ENCODE measurements at regions not wholly inside any gene's neighbourhood (a gene's known extent, or its start where the extent isn't known, plus 50 kb on each side); places are given as distances from the start of the nearest gene placed in this dataset.

DNA sequence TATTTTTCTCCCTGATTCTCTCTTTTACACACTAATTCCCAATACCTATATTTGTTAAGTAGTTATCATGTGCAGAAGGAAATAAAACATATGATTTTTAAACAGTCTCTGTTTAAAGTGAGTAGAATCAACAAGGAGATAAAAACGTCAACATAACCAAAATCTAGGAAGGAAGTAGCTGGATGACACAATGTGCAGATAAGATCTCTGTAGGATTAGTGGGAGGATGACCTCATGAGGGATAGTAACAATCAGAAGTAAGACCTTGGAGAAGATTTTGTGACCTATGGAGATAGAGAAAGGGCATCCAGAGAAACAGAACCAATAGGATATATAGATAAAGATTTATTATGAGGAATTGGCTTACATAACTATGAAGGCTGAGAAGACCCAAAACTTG is 262.6 kb upstream of the CDH11 start:
- Histone ChIP-seq H3K4me1 (ENCODE audit: control insufficient read depth in 1 of 2, insufficient read depth in 2 of 2, low read length in 2 of 2) (no peaks in the 10 kb centered on the region), H3K9me3 (ENCODE audit: control insufficient read depth in 1 of 2, insufficient read depth in 1 of 2, low read depth in 1 of 2, low read length in 2 of 2) (peaks cover 0 to 7% of the 10 kb centered on the region in 2 experiments; a peak in 2 of 4 replicates), H3K27ac (ENCODE audit: low read depth, low read length) (no peak overlapping the region), H4K20me1 (ENCODE audit: insufficient read depth) (no peaks in the 10 kb centered on the region), H3K36me3 (ENCODE audit: control insufficient read depth in 1 of 2, insufficient read depth in 2 of 2, low read length in 2 of 2) (no peaks in the 10 kb centered on the region), H3K79me2 (ENCODE audit: insufficient read depth, low read length) (no peaks in the 10 kb centered on the region), H3K27me3 (ENCODE audit: insufficient read depth, low read length) (no peaks in the 10 kb centered on the region), H3K4me2 (ENCODE audit: low read length) (no peak overlapping the region), H2AFZ (ENCODE audit: low read depth, low read length, poor library complexity, severe bottlenecking) (no peak overlapping the region), H3K4me3 (replicated peaks in 1 of 2; ENCODE audit: low read depth in 1 of 2, low read length in 2 of 2) (no peak overlapping the region), H3K9ac (ENCODE audit: low read length) (no peak overlapping the region), H3K9me2 (ENCODE audit: insufficient read depth) (no peaks in the 10 kb centered on the region)
- ChIA-PET RAD21 (ENCODE audit: low non-redundant PET in 1 of 2, low total read pairs in 2 of 2, uncharacterized antibody in 2 of 2, unreplicated experiment in 2 of 2) (no interaction called here), POLR2A (no interaction called here), CTCF (no interaction called here)
- TF ChIP-seq TCF7L2 (IDR thresholded peaks at IDR 0.05; ENCODE audit: borderline replicate concordance, extremely low read depth, insufficient read depth, insufficient read length), result no peak
- no peak for TF ChIP-seq CBX3 (IDR thresholded peaks at IDR 0.05; ENCODE audit: low read depth)
- no peak for TF ChIP-seq ZBTB33 (IDR thresholded peaks at IDR 0.05; ENCODE audit: extremely low read depth, insufficient replicate concordance, low read length)
- no peak for TF ChIP-seq SIN3A (IDR thresholded peaks at IDR 0.05; ENCODE audit: low read depth)
- TF ChIP-seq EGR1 (IDR thresholded peaks at IDR 0.05; ENCODE audit: low read depth), result no peak
- TF ChIP-seq, protein P1, sequence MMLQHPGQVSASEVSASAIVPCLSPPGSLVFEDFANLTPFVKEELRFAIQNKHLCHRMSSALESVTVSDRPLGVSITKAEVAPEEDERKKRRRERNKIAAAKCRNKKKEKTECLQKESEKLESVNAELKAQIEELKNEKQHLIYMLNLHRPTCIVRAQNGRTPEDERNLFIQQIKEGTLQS (IDR thresholded peaks at IDR 0.05), result no peak
- no peak for TF ChIP-seq FOSL1 (IDR thresholded peaks at IDR 0.05; ENCODE audit: low read depth)
- no peak for TF ChIP-seq POLR2A (IDR thresholded peaks at IDR 0.05; ENCODE audit: borderline replicate concordance, extremely low read depth, insufficient read depth, insufficient read length)
- TF ChIP-seq YY1 (IDR thresholded peaks at IDR 0.05; ENCODE audit: extremely low read depth, insufficient replicate concordance, low read depth, low read length), result no peak
- TF ChIP-seq SP1 (IDR thresholded peaks at IDR 0.05; ENCODE audit: low read depth), result no peak
- no peak for DNase-seq (ENCODE audit: low read depth, low spot score)
- ATAC-seq, result no peak
- intact Hi-C loops (cut with micrococcal nuclease), result no loop called here
- no TSS peak for BruUV-seq (replicated peaks)
